Body of pancreas (tissue), 4 donors: ENCODE measurements at regions not wholly inside any gene's neighbourhood (a gene's known extent, or its start where the extent isn't known, plus 50 kb on each side); places are given as distances from the start of the nearest gene placed in this dataset.
"Not testable (repeated sequence)": the region's sequence is repeated elsewhere in the genome, so short reads cannot be mapped to it uniquely, and the experiment has no call there.

Experiments
- ATAC-seq: fragments of 150-250 bp; one replicate; pipeline ENCODE4 v1.9.1; 2016
- DNase-seq, 4 donors: peaks; one replicate each; pipeline ENCODE4 v3.0.0-alpha.2; 2019
- H3K27ac ChIP-seq, 4 donors: fragments of 200-600 bp; sonication (generic); 1 replicate in 3 of 4; 2 replicates in 1 of 4; pipeline versions ENCODE4 v1.5.1 to v1.6.1; 2016 to 2019; ENCODE audit warnings: mild to moderate bottlenecking in 1 of 4, mixed read lengths in 1 of 4, moderate library complexity in 1 of 4
- H3K27me3 ChIP-seq, 2 donors: fragments of 200-600 bp; sonication (generic); one replicate each; pipeline ENCODE4 v1.6.0; 2016; ENCODE audit warnings: mild to moderate bottlenecking in 1 of 2
- H3K36me3 ChIP-seq, 2 donors: fragments of 200-600 bp; sonication (generic); replicated peaks in 1 of 2; 2 replicates each; pipeline ENCODE4 v1.5.1; 2016; ENCODE audit warnings: low read depth in 2 of 2; ENCODE audit not compliant: insufficient read depth in 1 of 2
- H3K4me1 ChIP-seq: fragments of 200-600 bp; sonication (generic); one replicate; pipeline ENCODE4 v1.6.0; 2016
- H3K4me3 ChIP-seq, 2 donors: fragments of 200-600 bp; sonication (generic); 1 replicate in 1 of 2; 2 replicates in 1 of 2; pipeline ENCODE4 v1.5.1; 2016 to 2019
- H3K9me3 ChIP-seq, 3 donors: fragments of 200-600 bp; sonication (generic); 1 replicate in 2 of 3; 2 replicates in 1 of 3; pipeline ENCODE4 v1.5.1; 2016
- POLR2A ChIP-seq, 3 donors: fragments of 450-650 bp; IDR thresholded peaks; one replicate each; pipeline ENCODE4 v1.6.1; 2016; ENCODE audit warnings: antibody characterized with exemption in 3 of 3, mild to moderate bottlenecking in 2 of 3
- WGBS, 2 donors: methylation state at CpG; one replicate each; pipeline ENCODE4 v1.1.5; 2017; 5-methylcytosine and 5-hydroxymethylcytosine counted together
- intact Hi-C: fragments of 100-400 bp; cut with DNase I; formaldehyde crosslinking; loops from one replicate; pipeline ENCODE4 v1.15.1; 2023
- TF ChIP-seq, protein P1 (sequence below), 7 experiments: fragments of 450-650 bp in 4 of 7; fragments of 200-600 bp in 3 of 7; sonication (generic) in 3 of 7; IDR thresholded peaks; one replicate each; pipeline ENCODE4 v1.5.1; 2016 to 2019; ENCODE audit warnings: antibody characterized with exemption in 7 of 7

DNA sequence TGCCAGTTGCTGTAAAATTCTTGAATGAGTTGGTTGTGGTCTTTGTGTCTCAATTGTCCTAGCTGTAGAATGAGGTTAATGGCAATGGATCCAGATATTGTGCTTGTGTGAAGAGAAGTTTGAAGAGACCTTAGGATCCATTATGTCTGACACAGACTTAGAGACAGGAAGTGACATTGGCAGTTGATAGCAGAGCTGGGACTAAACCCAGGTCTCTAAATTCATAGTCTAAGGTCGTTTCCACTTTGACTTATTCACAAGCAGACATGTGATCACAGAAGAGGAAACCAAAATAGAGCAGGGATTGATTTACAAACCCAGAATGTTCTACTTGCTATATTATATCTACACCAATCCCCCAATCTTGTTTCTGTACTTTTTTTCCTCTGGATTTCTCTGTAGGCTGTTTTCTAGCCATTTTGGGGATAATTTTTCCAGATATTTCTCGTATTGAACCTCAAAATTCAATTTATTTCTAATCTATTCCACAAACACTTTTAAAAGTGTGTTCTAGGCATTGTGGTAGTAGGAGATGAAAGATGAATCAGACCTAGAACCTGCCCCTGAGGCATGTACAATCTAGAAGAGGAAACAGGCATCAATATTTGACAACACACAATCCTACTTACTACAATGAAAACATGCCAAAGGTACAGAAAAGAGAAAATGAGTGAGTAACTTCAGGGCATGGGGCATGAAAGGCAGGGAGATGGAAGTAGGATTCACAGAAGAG, 123.3 kb downstream of the NFKBIZ start:
- Histone ChIP-seq H3K36me3 (no peaks in the 10 kb centered on the region), H3K4me1 (peaks cover 11% of the 10 kb centered on the region), H3K9me3 (no peaks in the 10 kb centered on the region), H3K4me3 (no peak overlapping the region), H3K27ac (no peak overlapping the region), H3K27me3 (no peaks in the 10 kb centered on the region)
- intact Hi-C loops, result no loop called here
- DNase-seq (no peak), ATAC-seq (no peak)
- 51 to 58% methylated on average over 2 of the region's 2 CpGs for WGBS, 2 donors
- TF ChIP-seq, protein P1, sequence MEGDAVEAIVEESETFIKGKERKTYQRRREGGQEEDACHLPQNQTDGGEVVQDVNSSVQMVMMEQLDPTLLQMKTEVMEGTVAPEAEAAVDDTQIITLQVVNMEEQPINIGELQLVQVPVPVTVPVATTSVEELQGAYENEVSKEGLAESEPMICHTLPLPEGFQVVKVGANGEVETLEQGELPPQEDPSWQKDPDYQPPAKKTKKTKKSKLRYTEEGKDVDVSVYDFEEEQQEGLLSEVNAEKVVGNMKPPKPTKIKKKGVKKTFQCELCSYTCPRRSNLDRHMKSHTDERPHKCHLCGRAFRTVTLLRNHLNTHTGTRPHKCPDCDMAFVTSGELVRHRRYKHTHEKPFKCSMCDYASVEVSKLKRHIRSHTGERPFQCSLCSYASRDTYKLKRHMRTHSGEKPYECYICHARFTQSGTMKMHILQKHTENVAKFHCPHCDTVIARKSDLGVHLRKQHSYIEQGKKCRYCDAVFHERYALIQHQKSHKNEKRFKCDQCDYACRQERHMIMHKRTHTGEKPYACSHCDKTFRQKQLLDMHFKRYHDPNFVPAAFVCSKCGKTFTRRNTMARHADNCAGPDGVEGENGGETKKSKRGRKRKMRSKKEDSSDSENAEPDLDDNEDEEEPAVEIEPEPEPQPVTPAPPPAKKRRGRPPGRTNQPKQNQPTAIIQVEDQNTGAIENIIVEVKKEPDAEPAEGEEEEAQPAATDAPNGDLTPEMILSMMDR (IDR thresholded peaks at IDR 0.05), result no peak
- no peak for TF ChIP-seq POLR2A (IDR thresholded peaks at IDR 0.05)

DNA sequence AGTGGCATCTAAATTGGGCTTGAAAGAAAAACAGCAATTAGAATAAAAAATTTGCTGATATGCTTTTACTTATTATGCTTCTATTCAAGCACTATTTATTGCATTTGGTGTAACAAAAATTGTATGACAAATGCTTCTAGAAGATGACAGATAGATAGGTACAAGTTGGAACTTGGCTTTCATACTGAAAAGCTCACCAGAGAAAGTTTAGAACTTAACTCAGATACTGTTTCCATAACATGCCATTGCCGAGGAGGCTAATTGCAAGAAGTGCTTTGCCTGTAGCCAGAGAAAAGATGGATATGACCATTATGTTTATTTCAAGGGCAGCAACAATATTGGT, 123.8 kb downstream of the NFKBIZ start:
- DNase-seq (no peak), ATAC-seq (no peak)
- Histone ChIP-seq H3K4me1 (peaks cover 11% of the 10 kb centered on the region), H3K27ac (no peak overlapping the region), H3K4me3 (no peak overlapping the region), H3K27me3 (no peaks in the 10 kb centered on the region), H3K36me3 (no peaks in the 10 kb centered on the region), H3K9me3 (no peaks in the 10 kb centered on the region)
- TF ChIP-seq, protein P1 (IDR thresholded peaks at IDR 0.05), result no peak
- TF ChIP-seq POLR2A (IDR thresholded peaks at IDR 0.05), result no peak
- intact Hi-C loops, result no loop called here
- 89% methylated on average over 1 of the region's 1 CpG for WGBS, 2 donors

DNA sequence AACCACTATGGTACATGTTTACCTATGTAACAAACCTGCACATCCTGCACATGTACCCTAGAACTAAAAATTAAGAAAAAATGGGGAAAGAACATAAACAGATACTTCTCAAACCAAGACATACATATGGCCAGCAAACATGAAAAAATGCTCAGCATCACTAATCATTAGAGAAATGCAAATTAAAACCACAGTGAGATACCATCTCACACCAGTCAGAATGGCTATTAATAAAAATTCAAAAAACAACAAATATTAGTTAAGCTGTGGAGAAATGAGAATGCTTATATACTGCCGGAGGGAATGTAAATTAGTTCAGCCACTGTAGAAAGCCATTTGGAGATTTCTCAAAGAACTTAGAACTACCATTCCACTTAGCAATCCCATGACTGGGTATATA, 126.1 kb downstream of the NFKBIZ start:
- DNase-seq, H3K36me3 ChIP-seq, H3K27me3 ChIP-seq, ATAC-seq, H3K4me3 ChIP-seq, H3K9me3 ChIP-seq, H3K27ac ChIP-seq, intact Hi-C loops: not testable (repeated sequence)
- H3K4me1 ChIP-seq, result peaks cover 11% of the 10 kb centered on the region
- WGBS, 2 donors, result 92 to 100% methylated on average over 1 of the region's 1 CpG

DNA sequence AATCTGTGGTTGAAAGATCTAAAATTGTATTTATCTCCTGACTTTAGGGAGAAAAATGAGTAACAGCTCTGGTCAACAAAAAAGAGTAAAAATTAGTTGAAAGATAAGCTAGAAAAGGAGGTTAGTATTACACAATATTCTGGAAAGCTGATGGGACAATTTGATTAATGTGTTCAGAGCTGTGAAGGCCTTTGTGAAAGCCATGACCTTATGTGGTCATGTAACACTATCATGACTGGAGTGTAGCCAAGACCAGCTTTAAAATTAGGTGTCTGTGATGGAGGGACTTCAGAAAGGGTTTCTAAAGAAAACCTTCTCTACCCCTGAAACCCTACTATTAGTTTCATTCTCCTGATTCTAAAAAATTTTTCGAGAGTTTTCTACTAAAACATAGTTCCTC, 127.2 kb downstream of the NFKBIZ start:
- peak; percentile 68 for ATAC-seq
- intact Hi-C loops, result no loop called here

DNA sequence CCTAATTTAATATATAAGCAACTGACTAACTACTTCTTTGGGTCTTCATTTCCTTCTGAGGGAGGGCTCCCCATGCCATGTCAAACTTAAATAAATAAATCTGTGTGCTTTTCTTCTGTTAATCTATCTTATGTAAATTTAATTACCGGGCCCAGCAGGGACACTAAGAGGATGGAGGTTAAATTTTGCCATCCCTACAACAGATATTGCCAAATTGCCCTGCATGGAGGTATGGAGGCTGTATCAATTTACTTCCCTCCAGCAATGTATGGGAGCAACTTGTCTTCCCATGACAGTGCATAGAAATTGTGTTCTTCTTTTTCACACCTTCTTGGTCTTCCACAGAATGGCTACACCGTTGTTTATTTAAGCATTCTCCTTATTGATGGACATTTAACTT, 129.0 kb downstream of the NFKBIZ start:
- H3K36me3 ChIP-seq, result no peaks in the 10 kb centered on the region
- no peak for TF ChIP-seq POLR2A (IDR thresholded peaks at IDR 0.05)
- TF ChIP-seq, protein P1 (IDR thresholded peaks at IDR 0.05), result no peak
- no peak overlapping the region for H3K4me3 ChIP-seq
- ATAC-seq (no peak), DNase-seq (no peak)
- H3K27me3 ChIP-seq, result no peaks in the 10 kb centered on the region
- H3K27ac ChIP-seq, result no peak overlapping the region
- H3K9me3 ChIP-seq, result no peaks in the 10 kb centered on the region
- WGBS, 2 donors, result 19 to 37% methylated on average over 2 of the region's 2 CpGs
- intact Hi-C loops, result no loop called here
- peaks cover 11% of the 10 kb centered on the region for H3K4me1 ChIP-seq

More for the DNA sequence above, 127.2 kb downstream of the NFKBIZ start:
- Histone ChIP-seq H3K9me3 (no peaks in the 10 kb centered on the region), H3K27me3 (no peaks in the 10 kb centered on the region), H3K4me1 (peaks cover 11% of the 10 kb centered on the region), H3K27ac (peak overlapping the region in 1 of 4 donors; percentile 57), H3K36me3 (no peaks in the 10 kb centered on the region), H3K4me3 (no peak overlapping the region)
- 55 to 57% methylated on average over 1 of the region's 1 CpG for WGBS, 2 donors
- no peak for TF ChIP-seq POLR2A (IDR thresholded peaks at IDR 0.05)
- TF ChIP-seq, protein P1 (IDR thresholded peaks at IDR 0.05), result no peak
- DNase-seq, result no peak
